ENCODE measurements at regions not wholly inside any gene's neighbourhood (a gene's known extent, or its start where the extent isn't known, plus 50 kb on each side); places are given as distances from the start of the nearest gene placed in this dataset.

GRCh38 chr2:15731889-15732271 is 140.2 kb downstream of the DDX1 start:
- TF ChIP-seq ZNF174 (tag by site-specific recombination; IDR thresholded peaks at IDR 0.05) (no peak), CTCF (tag by site-specific recombination; IDR thresholded peaks at IDR 0.05) (no peak), ZNF677 (tag by site-specific recombination; IDR thresholded peaks at IDR 0.05) (no peak), ZNF501 (tag by site-specific recombination; IDR thresholded peaks at IDR 0.05) (no peak), PBX3 (CRISPR knock-in tag; IDR thresholded peaks at IDR 0.05) (no peak), ZSCAN18 (tag by site-specific recombination; IDR thresholded peaks at IDR 0.05) (no peak), ZBTB7A (tag by site-specific recombination; IDR thresholded peaks at IDR 0.05; ENCODE audit: low read depth) (no peak), ZBTB48 (tag by site-specific recombination; IDR thresholded peaks at IDR 0.05) (no peak), ZIC2 (tag by site-specific recombination; IDR thresholded peaks at IDR 0.05) (no peak), ZNF121 (tag by site-specific recombination; IDR thresholded peaks at IDR 0.05) (no peak)
- TF ChIP-seq, protein P1, sequence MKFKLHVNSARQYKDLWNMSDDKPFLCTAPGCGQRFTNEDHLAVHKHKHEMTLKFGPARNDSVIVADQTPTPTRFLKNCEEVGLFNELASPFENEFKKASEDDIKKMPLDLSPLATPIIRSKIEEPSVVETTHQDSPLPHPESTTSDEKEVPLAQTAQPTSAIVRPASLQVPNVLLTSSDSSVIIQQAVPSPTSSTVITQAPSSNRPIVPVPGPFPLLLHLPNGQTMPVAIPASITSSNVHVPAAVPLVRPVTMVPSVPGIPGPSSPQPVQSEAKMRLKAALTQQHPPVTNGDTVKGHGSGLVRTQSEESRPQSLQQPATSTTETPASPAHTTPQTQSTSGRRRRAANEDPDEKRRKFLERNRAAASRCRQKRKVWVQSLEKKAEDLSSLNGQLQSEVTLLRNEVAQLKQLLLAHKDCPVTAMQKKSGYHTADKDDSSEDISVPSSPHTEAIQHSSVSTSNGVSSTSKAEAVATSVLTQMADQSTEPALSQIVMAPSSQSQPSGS (tag by site-specific recombination; IDR thresholded peaks at IDR 0.05; ENCODE audit: low read depth), result no peak
- TF ChIP-seq, protein P2, sequence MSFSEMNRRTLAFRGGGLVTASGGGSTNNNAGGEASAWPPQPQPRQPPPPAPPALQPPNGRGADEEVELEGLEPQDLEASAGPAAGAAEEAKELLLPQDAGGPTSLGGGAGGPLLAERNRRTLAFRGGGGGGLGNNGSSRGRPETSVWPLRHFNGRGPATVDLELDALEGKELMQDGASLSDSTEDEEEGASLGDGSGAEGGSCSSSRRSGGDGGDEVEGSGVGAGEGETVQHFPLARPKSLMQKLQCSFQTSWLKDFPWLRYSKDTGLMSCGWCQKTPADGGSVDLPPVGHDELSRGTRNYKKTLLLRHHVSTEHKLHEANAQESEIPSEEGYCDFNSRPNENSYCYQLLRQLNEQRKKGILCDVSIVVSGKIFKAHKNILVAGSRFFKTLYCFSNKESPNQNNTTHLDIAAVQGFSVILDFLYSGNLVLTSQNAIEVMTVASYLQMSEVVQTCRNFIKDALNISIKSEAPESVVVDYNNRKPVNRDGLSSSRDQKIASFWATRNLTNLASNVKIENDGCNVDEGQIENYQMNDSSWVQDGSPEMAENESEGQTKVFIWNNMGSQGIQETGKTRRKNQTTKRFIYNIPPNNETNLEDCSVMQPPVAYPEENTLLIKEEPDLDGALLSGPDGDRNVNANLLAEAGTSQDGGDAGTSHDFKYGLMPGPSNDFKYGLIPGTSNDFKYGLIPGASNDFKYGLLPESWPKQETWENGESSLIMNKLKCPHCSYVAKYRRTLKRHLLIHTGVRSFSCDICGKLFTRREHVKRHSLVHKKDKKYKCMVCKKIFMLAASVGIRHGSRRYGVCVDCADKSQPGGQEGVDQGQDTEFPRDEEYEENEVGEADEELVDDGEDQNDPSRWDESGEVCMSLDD (tag by site-specific recombination; IDR thresholded peaks at IDR 0.05), result no peak
- TF ChIP-seq, protein P3, sequence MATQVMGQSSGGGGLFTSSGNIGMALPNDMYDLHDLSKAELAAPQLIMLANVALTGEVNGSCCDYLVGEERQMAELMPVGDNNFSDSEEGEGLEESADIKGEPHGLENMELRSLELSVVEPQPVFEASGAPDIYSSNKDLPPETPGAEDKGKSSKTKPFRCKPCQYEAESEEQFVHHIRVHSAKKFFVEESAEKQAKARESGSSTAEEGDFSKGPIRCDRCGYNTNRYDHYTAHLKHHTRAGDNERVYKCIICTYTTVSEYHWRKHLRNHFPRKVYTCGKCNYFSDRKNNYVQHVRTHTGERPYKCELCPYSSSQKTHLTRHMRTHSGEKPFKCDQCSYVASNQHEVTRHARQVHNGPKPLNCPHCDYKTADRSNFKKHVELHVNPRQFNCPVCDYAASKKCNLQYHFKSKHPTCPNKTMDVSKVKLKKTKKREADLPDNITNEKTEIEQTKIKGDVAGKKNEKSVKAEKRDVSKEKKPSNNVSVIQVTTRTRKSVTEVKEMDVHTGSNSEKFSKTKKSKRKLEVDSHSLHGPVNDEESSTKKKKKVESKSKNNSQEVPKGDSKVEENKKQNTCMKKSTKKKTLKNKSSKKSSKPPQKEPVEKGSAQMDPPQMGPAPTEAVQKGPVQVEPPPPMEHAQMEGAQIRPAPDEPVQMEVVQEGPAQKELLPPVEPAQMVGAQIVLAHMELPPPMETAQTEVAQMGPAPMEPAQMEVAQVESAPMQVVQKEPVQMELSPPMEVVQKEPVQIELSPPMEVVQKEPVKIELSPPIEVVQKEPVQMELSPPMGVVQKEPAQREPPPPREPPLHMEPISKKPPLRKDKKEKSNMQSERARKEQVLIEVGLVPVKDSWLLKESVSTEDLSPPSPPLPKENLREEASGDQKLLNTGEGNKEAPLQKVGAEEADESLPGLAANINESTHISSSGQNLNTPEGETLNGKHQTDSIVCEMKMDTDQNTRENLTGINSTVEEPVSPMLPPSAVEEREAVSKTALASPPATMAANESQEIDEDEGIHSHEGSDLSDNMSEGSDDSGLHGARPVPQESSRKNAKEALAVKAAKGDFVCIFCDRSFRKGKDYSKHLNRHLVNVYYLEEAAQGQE (tag by site-specific recombination; IDR thresholded peaks at IDR 0.05), result no peak
